ENCODE measurements at regions not wholly inside any gene's neighbourhood (a gene's known extent, or its start where the extent isn't known, plus 50 kb on each side); places are given as distances from the start of the nearest gene placed in this dataset.

DNA sequence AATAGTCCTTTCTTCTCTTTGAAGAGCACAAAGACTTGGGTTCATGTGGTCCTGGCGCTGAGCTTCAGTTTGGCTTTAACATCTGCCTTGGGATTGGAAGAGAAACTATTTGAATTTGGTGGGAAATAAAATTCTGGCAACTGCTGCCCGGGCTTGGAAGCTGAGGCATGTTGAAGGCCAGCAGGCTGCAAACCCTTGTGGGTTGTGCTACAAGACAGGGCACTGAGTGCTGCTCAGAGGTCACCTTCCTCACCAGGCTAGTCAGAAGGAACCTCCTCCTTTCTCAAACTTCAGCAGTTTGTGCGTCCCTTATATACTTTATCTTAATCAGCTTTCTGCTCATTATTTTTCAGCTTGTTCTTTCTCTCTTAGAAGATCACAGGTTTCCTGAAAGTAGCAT lies 238.4 kb upstream of the TBX18 start:
- TF ChIP-seq EZH2 (IDR thresholded peaks at IDR 0.05) (no peak), POLR2AphosphoS5 (IDR thresholded peaks at IDR 0.05; ENCODE audit: borderline replicate concordance, low read depth, low read length) (no peak), FOXP2 (optimal IDR thresholded peaks at IDR 0.05; ENCODE audit: control extremely low read depth, extremely low read length, insufficient read depth) (no peak)
